GM12874 (cell line): ENCODE measurements at regions not wholly inside any gene's neighbourhood (a gene's known extent, or its start where the extent isn't known, plus 50 kb on each side); places are given as distances from the start of the nearest gene placed in this dataset.

Experiments used
- CTCF ChIP-seq: IDR thresholded peaks from 2 replicates; pipeline ENCODE4 v1.5.1; 2011; ENCODE audit warnings: low read depth, mild to moderate bottlenecking, control low read depth, low read length, moderate library complexity; ENCODE audit not compliant: insufficient read depth

GRCh38 chr5:38707352-38708210 lies 138.2 kb upstream of the OSMR start:
- no peak for TF ChIP-seq CTCF

- TF ChIP-seq CTCF: no peak
Measured at GRCh38 chr5:38709678-38710306, 136.0 kb upstream of the OSMR start.

- no peak for TF ChIP-seq CTCF
Measured at GRCh38 chr5:38710627-38711026, 135.2 kb upstream of the OSMR start.

GRCh38 chr5:38712391-38712790 lies 133.4 kb upstream of the OSMR start:
- TF ChIP-seq CTCF: no peak

- no peak for TF ChIP-seq CTCF
Measured at GRCh38 chr5:38714240-38714639, 131.6 kb upstream of the OSMR start.

- TF ChIP-seq CTCF: no peak
Measured at GRCh38 chr5:38714703-38715355, 131.0 kb upstream of the OSMR start.

GRCh38 chr5:38715696-38716095 lies 130.1 kb upstream of the OSMR start:
- TF ChIP-seq CTCF: no peak
